HG03135 (cell line): ENCODE measurements at regions not wholly inside any gene's neighbourhood (a gene's known extent, or its start where the extent isn't known, plus 50 kb on each side); places are given as distances from the start of the nearest gene placed in this dataset.
"Not testable (repeated sequence)": the region's sequence is repeated elsewhere in the genome, so short reads cannot be mapped to it uniquely, and the experiment has no call there.

Source experiments
- ATAC-seq: cut with Tn5 transposase; IDR thresholded peaks from one replicate; pipeline ENCODE4 v1.9.1; 2021; ENCODE audit warnings: mild to moderate bottlenecking, moderate library complexity; ENCODE audit not compliant: unreplicated experiment

DNA sequence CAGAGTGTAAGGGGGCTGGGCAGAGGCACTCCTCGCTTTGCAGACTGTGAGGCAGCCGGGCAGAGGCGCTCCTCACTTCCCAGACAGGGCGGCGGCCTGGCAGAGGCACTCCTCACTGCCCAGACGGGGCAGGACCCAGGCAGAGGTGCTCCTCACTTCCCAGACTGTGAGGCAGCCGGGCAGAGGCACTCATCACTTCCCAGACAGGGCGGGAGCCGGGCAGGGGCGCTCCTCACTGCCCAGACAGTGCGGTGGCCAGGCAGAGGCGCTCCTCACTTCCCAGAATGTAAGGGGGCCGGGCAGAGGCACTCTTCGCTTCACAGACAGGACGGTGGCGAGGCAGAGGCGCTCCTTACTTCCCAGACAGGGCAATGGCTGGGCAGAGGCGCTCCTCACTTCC is 442.5 kb downstream of the SPATA31D1 start:
- ATAC-seq: no peak

DNA sequence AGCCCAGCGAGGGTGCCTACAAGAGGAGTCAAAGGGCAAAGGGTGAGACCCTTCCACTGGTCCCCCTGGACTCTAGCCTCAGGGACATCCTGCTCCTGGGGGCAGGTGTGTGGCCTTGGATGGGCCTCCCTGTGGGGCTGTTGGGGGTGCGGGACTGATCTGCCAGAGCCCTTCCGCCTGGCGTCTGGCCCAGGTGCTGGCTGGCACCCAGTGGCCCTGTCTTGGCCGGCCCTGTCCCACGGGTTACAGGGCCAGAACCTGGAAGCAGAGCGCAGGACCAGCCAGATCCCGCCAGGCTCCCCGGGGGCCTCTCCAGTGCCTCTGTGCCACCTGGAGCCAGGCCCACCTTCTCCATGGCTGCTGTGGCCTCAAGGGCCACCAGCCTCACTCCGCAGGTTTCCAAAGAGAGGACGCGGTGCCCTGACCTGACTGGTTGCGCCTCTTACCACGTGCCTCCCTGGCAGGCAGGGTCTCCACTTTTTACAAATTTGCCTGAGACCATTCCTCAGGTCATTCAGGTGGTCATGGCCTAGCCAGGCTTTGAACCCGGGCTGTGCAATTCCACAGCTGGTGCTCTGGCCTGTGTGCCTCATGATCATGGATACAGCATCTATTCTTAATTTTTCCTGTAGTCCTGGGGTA is 444.8 kb downstream of the SPATA31D1 start:
- not testable (repeated sequence) for ATAC-seq

DNA sequence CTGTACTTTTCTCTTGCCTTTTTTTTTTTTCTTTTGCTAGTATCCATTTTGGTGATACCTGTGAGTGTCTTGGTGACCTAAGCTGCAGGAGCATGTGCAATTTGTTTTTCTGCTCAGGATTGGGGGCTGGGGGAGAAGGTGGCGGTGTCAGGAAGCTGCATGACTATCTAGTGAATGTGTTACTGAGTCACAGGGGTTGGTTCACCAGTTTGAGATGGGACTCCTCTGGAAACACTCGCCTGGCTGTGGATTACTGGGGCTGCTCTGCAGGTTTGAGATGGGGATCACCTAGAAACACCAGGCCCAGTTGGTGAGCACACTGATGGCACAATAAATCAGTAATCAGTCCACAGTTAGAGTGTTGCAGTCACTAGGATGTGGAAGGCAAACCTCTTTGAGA is 447.9 kb downstream of the SPATA31D1 start:
- no peak for ATAC-seq

DNA sequence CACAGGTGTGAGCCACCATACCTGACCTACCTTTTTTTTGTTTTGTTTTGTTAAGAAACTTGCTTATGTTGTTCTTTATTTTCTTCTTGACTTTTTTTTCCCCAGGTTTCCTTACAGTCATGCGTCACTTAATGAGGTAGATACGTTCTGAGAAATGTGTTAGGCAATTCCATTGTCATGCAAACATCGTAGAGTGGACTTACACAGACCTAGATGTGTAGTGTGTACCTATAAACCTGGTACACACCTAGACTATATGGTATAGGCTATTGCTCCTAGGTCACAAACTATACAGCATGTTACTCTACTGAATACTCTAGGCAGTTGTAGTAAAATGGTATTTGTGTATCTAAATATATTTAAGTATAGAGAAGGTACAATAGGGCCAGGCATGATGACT is 448.6 kb downstream of the SPATA31D1 start:
- not testable (repeated sequence) for ATAC-seq

DNA sequence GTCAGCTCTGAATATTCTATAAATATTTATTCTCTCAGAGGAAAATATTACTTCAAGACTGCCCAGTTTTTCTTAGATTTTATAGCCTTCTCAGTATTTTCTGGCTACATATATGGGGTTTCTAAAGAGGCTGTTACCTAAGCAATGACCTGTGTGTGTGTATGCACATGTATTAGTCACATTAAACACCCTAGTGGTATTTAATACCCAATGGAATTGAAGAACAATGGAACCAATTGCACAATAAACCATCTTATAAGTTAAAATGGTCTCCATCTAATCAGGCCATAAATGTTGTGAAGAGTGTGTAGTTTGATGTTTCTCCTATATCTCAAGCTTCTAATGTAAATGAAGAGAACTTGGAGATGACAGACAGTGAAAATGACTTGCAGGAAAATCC is 450.0 kb downstream of the SPATA31D1 start:
- ATAC-seq: no peak

DNA sequence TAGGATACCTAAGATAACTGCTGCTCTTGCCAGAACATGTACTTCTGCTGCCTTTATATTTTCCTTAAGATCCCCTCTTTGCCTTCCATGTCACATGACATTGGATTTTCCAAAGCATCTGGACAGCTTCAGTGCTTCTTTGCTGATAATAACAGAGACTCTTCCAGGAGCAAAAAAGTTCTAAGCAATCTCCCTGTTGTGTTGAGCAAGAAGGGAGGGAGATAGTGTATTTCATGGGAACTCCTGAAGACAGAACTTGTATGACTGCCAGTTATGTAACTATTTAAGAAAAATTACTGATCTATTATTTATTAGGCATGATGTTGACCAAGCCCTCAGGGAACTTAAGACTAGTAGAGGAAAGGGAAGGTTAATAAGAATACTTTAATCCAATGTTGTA is 454.7 kb downstream of the SPATA31D1 start:
- no peak for ATAC-seq

DNA sequence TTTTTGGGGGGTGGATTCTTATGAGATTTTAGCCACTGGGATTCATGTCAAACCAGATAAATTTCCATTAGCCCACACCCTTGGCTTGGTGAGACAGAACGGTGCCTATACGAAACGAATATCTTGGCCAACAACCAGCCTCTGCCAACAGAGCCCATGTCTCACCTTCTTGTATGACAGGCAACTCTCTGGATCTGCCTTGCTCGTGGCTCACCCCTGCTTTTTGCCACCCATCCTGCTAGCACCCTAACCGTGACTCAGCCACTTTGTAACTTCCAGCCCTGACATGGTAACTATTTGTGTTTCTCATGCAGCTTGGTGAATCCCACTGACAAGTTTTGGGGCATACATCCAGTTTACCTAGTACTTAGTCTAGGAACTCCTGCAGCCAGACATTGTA is 457.0 kb downstream of the SPATA31D1 start:
- ATAC-seq: no peak

DNA sequence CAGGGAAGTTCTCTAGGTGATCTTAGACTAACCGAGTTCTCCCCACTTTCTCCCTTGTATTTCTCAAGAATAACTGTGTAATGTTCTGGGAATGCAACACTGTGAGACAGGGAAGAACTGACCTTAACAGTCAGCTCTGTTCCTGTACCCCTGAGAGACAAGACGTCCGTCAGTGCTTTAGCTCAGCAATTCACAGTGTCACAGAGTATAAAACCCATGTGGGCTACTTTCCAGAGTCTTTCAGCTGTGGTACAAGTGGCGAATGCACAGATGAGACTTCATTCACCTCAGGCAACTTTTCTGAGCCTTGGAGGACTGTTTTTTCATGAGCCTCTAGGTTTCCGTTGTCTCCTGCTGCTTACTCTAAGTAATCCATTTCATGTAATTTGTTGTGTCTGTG is 458.8 kb downstream of the SPATA31D1 start:
- ATAC-seq: no peak

DNA sequence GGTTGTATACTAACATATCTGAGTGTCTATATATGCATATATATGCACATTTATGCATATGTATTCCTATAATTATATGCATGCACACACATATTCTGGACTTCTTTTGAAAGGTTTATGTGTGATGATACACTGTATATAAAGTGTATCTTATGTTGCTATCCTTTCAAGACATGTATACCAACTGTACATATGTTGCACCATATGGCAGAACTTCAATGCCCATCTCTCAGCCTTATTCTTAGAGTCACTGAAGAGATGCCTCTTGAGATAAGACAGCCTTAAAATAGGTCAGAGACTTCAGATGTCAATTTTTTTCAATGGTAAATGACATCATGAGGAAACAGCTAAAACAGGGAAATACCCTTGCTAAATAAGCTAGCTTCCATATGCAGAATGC is 461.4 kb downstream of the SPATA31D1 start:
- ATAC-seq: no peak

DNA sequence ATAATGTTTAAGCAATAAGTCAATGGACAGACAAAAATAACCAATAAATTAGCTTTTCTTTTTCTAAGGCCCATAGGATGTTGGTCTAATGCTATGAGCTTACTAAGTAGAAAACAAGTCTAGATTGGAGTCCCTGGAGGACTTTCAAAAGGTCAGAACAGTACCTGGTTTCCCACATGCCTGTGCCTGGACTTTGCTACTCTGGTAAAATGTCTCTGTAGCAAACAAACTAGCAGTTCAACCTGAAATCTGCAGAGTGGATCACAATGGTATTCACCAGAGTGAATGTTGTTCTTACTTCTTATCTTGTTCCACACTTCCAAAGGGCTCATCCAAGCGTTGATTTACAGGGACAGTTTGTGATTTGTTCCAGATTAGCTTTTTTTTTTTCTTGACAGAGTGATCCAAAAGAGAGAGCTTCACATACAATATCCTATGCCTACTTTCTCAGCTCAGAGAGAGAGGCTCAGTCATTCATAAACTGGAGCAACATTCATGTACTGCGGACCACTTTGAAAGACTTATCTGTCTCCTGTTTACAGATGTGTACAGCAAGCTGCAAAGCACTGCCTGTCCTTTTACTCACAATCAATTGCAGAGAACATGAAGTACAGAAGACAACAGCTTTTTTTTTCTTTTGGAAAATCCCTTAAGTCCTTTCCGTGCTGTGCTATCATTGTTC is 466.1 kb downstream of the SPATA31D1 start:
- ATAC-seq: no peak

DNA sequence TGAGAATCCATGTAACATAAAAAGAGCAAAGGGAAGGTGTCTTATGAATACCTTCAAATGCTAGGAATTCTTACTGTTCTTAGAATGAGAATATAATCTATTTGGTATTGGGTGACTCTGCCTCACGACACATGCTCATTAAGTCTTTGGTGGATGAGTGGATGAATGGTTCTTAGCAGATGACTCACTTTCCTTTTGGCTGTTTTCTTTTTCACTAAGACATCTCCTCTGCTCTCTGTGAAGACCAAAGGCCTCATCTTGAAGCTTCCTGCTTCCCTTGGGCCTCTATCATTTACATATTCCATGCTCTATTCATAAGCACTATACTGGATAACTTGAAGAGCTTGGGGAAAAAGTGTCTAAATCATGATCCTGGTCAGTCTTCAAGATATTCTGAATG is 468.1 kb downstream of the SPATA31D1 start:
- ATAC-seq: no peak

DNA sequence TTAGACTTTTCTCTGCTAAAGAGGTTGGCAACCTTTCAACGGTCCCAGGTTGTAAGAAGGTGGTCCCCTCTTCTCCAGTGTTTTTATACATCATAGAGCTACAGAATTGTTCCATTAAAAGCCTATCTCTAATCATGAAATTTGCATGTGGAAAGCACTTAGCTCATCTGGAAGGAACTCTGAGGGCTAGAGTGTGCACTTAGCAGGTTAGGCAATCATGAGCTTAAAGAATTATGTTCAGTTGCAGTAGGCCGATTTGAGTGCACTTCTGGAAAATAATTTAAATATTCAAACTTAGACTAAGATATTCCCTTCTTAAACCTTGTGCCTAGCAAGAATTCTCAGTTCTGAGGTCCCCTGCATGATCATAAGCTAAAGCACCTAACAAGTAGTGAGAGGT is 468.7 kb downstream of the SPATA31D1 start:
- ATAC-seq: no peak

DNA sequence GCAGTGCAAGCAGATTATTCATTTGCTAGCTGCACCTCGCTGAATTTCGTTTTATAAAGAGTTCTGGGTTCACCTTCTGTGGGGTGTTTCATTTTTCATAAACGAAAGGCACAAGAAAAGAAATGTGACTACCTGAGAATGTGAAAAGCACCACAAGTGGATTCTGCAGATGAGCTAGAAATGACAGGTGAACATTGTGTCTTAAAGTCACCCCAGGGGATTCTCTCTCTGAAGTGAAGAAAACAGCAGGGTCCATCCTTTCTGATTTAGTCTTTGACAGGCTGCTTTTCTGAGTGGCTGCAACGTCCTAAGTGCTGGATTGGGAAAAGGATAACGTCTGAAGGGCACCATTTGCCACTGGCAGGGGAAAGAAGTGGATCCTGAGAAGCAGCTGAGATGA is 469.3 kb downstream of the SPATA31D1 start:
- ATAC-seq: no peak

DNA sequence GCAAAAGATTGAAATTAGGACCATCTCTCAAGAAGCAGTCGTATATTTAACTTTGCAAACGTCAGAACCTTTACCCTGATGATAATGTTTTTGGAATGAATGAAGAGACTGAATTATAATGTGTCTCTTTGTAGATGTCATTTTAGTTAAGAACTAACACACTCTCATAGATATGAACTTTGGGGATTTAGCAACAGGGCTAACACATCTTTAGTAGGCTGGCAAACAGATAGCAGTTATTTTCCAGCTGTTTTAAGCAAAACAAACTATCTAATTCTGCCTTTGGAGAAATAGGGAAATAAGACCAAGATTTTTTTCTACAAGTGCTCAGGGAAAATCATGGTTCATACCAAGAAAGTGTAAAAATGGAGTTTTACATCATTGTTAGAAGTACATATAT is 469.7 kb downstream of the SPATA31D1 start:
- ATAC-seq: no peak

DNA sequence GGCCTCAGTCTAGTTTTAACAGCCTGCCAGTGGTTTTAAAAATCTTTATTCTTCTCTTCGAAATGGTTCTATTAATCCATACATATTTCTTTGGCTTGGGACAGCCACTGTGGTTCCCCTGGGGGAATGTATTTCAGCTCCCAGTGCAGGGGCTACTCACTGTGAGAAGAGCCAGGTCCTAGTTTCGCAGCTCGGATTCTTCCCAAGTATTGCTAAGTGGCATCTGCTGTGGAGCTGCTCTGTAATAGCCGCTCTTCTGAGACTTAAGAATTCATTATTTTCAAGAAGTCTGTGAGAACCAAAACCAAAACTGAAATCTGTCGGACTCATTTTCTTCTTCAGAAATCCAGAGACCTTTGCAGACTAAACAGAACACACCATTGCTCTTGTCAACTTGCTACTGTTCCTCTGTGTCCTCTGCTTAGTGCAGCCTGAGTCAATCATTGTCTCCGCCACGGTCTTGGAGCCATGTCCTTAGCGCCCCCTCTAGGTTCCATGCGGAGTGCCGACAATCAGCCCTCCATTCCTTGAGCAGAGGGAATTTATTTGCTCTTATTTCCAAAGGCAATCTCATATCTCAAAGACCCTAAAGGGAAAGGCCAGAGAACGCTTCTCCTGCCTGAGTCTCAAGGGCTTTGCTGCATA is 478.2 kb downstream of the SPATA31D1 start:
- ATAC-seq: no peak

DNA sequence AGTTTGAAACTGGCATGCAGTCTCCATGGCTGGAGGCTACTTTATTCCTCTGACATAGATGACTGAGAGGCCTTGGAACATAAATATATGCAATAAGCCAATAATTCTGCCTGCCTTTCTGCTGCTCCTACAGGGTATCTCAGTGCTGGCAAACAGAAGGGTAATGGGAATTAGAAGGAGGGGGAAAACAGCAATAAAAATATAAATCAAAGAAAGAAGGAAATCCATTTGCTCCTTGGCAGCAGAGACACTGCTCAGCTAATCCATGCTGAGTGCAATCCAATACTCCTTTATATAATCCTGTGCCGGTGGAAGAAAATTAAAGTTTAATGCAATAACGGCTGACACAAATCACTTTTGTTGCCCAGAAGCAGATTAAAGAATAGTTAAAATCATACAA is 478.9 kb downstream of the SPATA31D1 start:
- ATAC-seq: no peak

DNA sequence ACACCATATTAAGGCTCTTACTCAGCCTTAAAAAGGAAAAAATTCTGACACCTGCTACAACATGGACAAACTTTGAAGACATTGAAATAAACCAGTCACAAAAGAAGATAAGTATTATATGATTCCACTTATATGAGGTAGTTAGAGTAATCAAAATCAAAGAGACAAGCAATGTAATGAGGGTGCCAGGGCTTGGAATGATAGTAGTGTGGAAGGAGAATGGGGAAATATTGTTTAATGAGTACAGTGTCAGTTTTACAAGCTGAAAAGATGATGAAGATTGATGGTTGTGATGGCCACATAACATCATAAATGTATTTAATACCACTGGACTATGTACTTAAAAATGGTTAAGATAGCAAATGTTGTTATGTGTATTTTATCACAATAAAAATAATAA is 485.7 kb downstream of the SPATA31D1 start:
- no peak for ATAC-seq

DNA sequence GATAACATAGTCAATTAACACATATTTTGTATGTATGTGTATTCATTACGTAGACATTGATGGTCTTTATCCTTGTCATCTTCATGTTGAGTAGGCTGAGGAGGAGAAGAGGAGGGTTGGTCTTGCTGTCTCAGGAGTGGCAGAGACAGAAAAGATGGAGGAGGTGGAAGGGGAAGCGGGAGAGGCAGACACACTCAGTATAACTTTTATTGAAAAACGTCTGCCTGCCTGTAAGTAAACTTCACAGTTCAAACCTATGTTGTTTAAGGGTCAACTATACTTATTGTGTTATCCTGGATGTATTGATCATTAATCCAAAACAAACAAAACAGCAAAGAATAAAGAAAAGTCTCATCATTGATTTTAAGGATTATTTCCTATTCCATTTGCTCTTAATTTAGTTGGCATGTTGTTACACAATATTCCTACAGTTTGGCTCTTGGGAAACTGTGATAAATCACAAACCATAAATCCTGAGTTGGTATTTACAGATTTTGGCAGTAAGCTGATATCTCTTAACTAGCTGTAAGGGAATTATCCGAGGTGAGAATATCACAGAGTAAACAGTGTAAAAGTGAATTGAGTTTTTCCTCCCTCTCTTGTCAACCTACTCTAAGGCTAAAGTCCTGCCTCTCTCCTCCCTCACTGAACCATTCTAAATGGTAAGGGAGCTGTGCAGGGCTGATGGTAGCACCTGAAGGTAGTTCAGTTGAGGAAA is 487.2 kb downstream of the SPATA31D1 start:
- ATAC-seq: no peak

DNA sequence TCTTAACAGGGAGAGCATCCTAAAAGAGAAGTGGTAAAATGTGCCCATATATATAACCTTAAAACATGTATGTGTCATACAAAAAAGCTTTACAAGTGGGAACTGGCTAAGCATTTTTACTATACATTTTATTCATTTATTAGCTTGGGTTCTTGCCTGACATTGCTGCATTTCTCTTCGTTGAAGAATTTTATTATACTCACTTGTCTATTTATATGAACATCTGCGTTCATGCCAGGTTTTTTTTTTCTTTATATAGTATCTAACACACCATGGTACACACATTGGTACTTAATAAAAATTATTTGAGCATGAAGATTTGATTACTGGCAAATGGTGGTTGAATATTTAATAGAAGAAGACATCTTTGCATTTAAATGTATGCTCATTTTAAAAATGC is 492.3 kb downstream of the SPATA31D1 start:
- ATAC-seq: no peak

DNA sequence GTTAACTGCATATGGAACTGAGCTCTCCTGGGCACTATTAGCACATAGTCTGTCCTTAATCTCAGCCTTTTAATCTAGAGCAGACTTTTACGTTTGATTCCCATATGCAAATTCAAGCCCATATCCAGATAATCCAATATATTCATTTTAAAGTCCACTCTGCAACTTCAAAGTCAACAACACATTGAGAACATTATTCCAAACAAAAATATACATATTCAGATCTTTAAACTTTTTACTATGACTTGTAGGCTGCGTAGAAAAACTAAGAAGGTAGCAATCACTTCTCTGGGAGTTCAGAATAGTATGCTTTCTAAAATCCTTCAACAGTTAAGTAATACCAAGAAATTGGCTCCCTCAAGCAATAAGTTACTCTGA is 499.4 kb downstream of the SPATA31D1 start:
- ATAC-seq: no peak

DNA sequence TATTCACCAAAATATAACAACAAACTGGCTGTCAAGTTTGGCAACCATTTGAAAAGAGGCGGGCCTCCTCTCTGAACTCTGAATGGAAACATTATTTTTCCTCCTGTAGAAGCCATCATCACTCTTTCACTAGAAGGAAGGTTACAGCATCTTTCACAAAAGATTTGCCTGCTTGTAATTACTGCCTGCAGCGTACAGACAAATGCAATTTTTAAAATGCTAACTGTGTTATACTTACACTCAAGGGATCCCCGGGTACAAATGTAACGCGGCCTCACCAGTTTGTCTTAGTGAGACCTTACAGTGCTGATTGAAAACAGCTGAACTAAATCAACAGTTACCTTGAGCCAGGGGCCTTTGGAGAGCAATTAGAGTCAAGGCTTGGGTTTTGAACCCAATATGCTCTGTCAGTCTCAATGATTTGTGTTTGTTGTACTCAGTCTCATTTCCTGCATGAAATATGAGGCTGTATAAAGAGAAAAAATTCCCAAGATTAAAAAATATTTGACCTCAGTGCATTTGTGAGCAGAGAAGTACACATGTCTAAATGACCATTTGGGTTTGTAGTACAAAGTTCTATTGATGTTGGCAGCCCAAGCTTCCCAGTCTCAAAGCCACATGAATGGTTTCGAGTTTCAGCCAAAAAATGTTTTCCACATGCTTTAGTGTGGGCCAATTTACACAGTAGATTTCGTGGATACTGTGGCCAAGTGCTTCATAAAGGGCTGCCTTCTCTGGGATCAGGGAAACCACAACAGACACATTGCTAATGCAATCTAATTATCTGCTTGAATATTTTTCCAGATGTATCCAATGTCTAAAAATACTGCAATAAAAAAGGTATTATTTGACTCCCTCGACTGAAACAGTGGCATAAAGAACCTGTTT is 500.0 kb downstream of the SPATA31D1 start:
- no peak for ATAC-seq
